SK-N-SH treated with all-trans-retinoic acid at 6 μM for 48 hours (cell line): ENCODE measurements at regions not wholly inside any gene's neighbourhood (a gene's known extent, or its start where the extent isn't known, plus 50 kb on each side); places are given as distances from the start of the nearest gene placed in this dataset.

ENCODE experiments used
- ATAC-seq: fragments of 200-7000 bp; cut with Tn5 transposase; 3 replicates; pipeline ENCODE4 v1.9.1; 2020; ENCODE audit warnings: mild to moderate bottlenecking, moderate library complexity
- CSDC2 ChIP-seq: fragments of 250-450 bp; sonication (Bioruptor Pico); IDR thresholded peaks from 2 replicates; pipeline ENCODE4 v1.5.0; 2020; ENCODE audit warnings: mild to moderate bottlenecking, moderate library complexity
- ESRRG ChIP-seq: fragments of 250-450 bp; sonication (Bioruptor Pico); IDR thresholded peaks from 2 replicates; pipeline ENCODE4 v1.6.1; 2021; ENCODE audit warnings: mild to moderate bottlenecking
- ISL1 ChIP-seq: fragments of 250-450 bp; sonication (Bioruptor Pico); IDR thresholded peaks from 2 replicates; pipeline ENCODE4 v2.1.2; 2022; ENCODE audit warnings: mild to moderate bottlenecking, moderate library complexity
- PPARA ChIP-seq: fragments of 250-450 bp; sonication (Bioruptor Pico); IDR thresholded peaks from 2 replicates; pipeline ENCODE4 v1.5.0; 2020; ENCODE audit warnings: mild to moderate bottlenecking, borderline replicate concordance
- SNAI2 ChIP-seq: fragments of 250-450 bp; sonication (Bioruptor Pico); IDR thresholded peaks from 2 replicates; pipeline ENCODE4 v1.5.0; 2020; ENCODE audit warnings: mild to moderate bottlenecking, moderate library complexity
- TOX ChIP-seq: fragments of 250-450 bp; sonication (Bioruptor Pico); IDR thresholded peaks from 2 replicates; pipeline ENCODE4 v1.8.0; 2021; ENCODE audit warnings: mild to moderate bottlenecking, moderate library complexity, borderline replicate concordance
- ZC3H10 ChIP-seq: fragments of 250-450 bp; sonication (Bioruptor Pico); IDR thresholded peaks from 2 replicates; pipeline ENCODE4 v1.5.1; 2021; ENCODE audit warnings: mild to moderate bottlenecking, moderate library complexity
- ZFP3 ChIP-seq: fragments of 250-450 bp; sonication (Bioruptor Pico); IDR thresholded peaks from 2 replicates; pipeline ENCODE4 v1.5.0; 2020; ENCODE audit warnings: mild to moderate bottlenecking, moderate library complexity
- ZFP30 ChIP-seq: fragments of 450-650 bp; formaldehyde crosslinking; IDR thresholded peaks from 2 replicates; pipeline ENCODE4 v1.5.0; 2022; ENCODE audit warnings: mild to moderate bottlenecking, moderate library complexity
- ZNF565 ChIP-seq: fragments of 450-650 bp; formaldehyde crosslinking; conservative IDR thresholded peaks from 2 replicates; pipeline ENCODE4 v1.5.0; 2020; ENCODE audit warnings: low read depth, mild to moderate bottlenecking, moderate library complexity
- ZNF70 ChIP-seq: fragments of 450-650 bp; formaldehyde crosslinking; IDR thresholded peaks from 2 replicates; pipeline ENCODE4 v1.5.0; 2020; ENCODE audit warnings: mild to moderate bottlenecking, moderate library complexity
- ZNF8 ChIP-seq: fragments of 450-650 bp; formaldehyde crosslinking; IDR thresholded peaks from 2 replicates; pipeline ENCODE4 v1.5.0; 2020; ENCODE audit warnings: mild to moderate bottlenecking, moderate library complexity
- TF ChIP-seq, protein P1 (sequence below): fragments of 250-450 bp; sonication (Bioruptor Pico); IDR thresholded peaks from 2 replicates; pipeline ENCODE4 v1.5.0; 2020; ENCODE audit warnings: mild to moderate bottlenecking, moderate library complexity
- TF ChIP-seq, protein P2 (sequence below): fragments of 250-450 bp; sonication (Bioruptor Pico); IDR thresholded peaks from 2 replicates; pipeline ENCODE4 v1.8.0; 2020; ENCODE audit warnings: mild to moderate bottlenecking, moderate library complexity, borderline replicate concordance
- TF ChIP-seq, protein P3 (sequence below): fragments of 250-450 bp; sonication (Bioruptor Pico); IDR thresholded peaks from 2 replicates; pipeline ENCODE4 v1.5.1; 2021; ENCODE audit warnings: mild to moderate bottlenecking, moderate library complexity
- TF ChIP-seq, protein P4 (sequence below): fragments of 250-450 bp; sonication (Bioruptor Pico); IDR thresholded peaks from 2 replicates; pipeline ENCODE4 v1.5.1; 2020; ENCODE audit warnings: low read depth, mild to moderate bottlenecking, moderate library complexity
- TF ChIP-seq, protein P5 (sequence below): fragments of 250-450 bp; sonication (Bioruptor Pico); IDR thresholded peaks from 2 replicates; pipeline ENCODE4 v1.8.0; 2021; ENCODE audit warnings: low read depth, mild to moderate bottlenecking, moderate library complexity, borderline replicate concordance

DNA sequence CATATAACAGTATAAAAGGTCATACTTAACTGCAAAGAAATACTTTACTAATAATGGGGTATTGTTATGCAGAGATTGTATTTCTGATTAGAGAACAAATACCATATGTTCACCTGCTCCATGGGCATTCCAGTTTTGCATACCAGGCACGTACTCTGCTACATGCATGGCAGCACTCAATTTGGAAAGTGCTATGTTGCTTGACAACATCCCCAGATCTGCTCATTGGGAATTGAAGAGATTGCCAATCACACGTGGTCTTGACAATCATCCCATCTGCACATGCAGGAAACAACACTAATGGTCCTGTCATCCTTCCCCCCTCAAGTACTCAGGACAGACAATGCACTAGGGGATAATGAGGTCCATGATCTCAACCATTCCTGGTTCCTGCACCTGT is 63.4 kb upstream of the PDE4B start (continued):
- TF ChIP-seq, protein P1, sequence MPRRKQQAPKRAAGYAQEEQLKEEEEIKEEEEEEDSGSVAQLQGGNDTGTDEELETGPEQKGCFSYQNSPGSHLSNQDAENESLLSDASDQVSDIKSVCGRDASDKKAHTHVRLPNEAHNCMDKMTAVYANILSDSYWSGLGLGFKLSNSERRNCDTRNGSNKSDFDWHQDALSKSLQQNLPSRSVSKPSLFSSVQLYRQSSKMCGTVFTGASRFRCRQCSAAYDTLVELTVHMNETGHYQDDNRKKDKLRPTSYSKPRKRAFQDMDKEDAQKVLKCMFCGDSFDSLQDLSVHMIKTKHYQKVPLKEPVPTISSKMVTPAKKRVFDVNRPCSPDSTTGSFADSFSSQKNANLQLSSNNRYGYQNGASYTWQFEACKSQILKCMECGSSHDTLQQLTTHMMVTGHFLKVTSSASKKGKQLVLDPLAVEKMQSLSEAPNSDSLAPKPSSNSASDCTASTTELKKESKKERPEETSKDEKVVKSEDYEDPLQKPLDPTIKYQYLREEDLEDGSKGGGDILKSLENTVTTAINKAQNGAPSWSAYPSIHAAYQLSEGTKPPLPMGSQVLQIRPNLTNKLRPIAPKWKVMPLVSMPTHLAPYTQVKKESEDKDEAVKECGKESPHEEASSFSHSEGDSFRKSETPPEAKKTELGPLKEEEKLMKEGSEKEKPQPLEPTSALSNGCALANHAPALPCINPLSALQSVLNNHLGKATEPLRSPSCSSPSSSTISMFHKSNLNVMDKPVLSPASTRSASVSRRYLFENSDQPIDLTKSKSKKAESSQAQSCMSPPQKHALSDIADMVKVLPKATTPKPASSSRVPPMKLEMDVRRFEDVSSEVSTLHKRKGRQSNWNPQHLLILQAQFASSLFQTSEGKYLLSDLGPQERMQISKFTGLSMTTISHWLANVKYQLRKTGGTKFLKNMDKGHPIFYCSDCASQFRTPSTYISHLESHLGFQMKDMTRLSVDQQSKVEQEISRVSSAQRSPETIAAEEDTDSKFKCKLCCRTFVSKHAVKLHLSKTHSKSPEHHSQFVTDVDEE, result no peak
- TF ChIP-seq PPARA (CRISPR knock-in tag), result no peak
- TF ChIP-seq ZNF70 (CRISPR knock-in tag), result no peak
- TF ChIP-seq, protein P2, sequence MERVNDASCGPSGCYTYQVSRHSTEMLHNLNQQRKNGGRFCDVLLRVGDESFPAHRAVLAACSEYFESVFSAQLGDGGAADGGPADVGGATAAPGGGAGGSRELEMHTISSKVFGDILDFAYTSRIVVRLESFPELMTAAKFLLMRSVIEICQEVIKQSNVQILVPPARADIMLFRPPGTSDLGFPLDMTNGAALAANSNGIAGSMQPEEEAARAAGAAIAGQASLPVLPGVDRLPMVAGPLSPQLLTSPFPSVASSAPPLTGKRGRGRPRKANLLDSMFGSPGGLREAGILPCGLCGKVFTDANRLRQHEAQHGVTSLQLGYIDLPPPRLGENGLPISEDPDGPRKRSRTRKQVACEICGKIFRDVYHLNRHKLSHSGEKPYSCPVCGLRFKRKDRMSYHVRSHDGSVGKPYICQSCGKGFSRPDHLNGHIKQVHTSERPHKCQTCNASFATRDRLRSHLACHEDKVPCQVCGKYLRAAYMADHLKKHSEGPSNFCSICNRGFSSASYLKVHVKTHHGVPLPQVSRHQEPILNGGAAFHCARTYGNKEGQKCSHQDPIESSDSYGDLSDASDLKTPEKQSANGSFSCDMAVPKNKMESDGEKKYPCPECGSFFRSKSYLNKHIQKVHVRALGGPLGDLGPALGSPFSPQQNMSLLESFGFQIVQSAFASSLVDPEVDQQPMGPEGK, result no peak

DNA sequence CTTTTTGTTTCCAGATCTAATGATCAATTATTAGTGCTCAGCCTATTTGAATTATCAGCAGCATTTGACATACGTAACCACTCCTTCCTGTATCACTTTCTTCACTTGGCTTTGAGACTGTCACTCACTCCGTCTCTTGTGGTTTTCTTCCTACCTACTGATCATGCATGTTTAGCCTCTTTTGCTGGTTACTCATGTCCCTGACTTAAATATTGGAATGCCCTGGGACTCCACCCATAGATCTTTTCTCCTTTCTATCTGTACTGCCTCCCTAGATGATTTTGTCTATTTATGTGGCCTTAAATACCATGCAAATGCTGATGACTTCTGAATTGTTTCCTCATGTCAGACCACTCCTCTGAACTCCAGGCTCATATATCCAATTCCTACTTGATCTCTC is 57.7 kb upstream of the PDE4B start:
- TF ChIP-seq, protein P2, result no peak
- TF ChIP-seq CSDC2 (CRISPR knock-in tag) (no peak), ESRRG (CRISPR knock-in tag) (no peak), SNAI2 (CRISPR knock-in tag) (no peak)
- TF ChIP-seq, protein P3, sequence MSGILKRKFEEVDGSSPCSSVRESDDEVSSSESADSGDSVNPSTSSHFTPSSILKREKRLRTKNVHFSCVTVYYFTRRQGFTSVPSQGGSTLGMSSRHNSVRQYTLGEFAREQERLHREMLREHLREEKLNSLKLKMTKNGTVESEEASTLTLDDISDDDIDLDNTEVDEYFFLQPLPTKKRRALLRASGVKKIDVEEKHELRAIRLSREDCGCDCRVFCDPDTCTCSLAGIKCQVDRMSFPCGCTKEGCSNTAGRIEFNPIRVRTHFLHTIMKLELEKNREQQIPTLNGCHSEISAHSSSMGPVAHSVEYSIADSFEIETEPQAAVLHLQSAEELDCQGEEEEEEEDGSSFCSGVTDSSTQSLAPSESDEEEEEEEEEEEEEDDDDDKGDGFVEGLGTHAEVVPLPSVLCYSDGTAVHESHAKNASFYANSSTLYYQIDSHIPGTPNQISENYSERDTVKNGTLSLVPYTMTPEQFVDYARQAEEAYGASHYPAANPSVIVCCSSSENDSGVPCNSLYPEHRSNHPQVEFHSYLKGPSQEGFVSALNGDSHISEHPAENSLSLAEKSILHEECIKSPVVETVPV (CRISPR knock-in tag), result no peak
- TF ChIP-seq, protein P4, sequence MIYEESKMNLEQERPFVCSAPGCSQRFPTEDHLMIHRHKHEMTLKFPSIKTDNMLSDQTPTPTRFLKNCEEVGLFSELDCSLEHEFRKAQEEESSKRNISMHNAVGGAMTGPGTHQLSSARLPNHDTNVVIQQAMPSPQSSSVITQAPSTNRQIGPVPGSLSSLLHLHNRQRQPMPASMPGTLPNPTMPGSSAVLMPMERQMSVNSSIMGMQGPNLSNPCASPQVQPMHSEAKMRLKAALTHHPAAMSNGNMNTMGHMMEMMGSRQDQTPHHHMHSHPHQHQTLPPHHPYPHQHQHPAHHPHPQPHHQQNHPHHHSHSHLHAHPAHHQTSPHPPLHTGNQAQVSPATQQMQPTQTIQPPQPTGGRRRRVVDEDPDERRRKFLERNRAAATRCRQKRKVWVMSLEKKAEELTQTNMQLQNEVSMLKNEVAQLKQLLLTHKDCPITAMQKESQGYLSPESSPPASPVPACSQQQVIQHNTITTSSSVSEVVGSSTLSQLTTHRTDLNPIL, result no peak
- no peak for ATAC-seq

DNA sequence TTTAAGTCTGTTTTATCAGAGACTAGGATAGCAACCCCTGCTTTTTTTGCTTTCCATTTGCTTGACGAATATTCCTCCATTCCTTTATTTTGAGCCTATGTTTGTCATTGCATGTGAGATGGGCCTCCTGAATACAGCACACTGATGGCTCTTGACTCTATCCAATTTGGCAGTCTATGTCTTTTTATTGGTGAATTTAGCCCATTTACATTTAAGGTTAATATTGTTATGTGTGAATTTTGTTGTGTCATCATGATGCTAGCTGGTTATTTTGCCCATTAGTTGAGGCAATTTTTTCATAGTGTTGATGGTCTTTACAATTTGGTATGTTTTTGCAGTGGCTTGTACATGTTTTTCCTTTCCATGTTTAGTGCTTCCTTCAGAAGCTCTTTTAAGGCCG is 50.7 kb upstream of the PDE4B start:
- no peak for TF ChIP-seq ISL1 (CRISPR knock-in tag)
- TF ChIP-seq ZNF565 (CRISPR knock-in tag), result no peak
- TF ChIP-seq, protein P1, result no peak
- TF ChIP-seq ZNF8 (CRISPR knock-in tag), result no peak
- no peak for TF ChIP-seq CSDC2 (CRISPR knock-in tag)
- TF ChIP-seq, protein P5, sequence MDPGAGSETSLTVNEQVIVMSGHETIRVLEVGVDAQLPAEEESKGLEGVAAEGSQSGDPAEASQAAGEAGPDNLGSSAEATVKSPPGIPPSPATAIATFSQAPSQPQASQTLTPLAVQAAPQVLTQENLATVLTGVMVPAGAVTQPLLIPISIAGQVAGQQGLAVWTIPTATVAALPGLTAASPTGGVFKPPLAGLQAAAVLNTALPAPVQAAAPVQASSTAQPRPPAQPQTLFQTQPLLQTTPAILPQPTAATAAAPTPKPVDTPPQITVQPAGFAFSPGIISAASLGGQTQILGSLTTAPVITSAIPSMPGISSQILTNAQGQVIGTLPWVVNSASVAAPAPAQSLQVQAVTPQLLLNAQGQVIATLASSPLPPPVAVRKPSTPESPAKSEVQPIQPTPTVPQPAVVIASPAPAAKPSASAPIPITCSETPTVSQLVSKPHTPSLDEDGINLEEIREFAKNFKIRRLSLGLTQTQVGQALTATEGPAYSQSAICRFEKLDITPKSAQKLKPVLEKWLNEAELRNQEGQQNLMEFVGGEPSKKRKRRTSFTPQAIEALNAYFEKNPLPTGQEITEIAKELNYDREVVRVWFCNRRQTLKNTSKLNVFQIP, result no peak
- TF ChIP-seq TOX (CRISPR knock-in tag), result no peak
- no peak for TF ChIP-seq ZC3H10 (CRISPR knock-in tag)
- no peak for TF ChIP-seq ZFP30 (CRISPR knock-in tag)
- no peak for TF ChIP-seq SNAI2 (CRISPR knock-in tag)
- TF ChIP-seq, protein P3 (CRISPR knock-in tag), result no peak
- TF ChIP-seq ZFP3 (CRISPR knock-in tag), result no peak
- ATAC-seq, result no peak
